SK-N-MC (cell line): ENCODE measurements at regions not wholly inside any gene's neighbourhood (a gene's known extent, or its start where the extent isn't known, plus 50 kb on each side); places are given as distances from the start of the nearest gene placed in this dataset.

ENCODE experiments used
- DNase-seq: peaks from one replicate; pipeline ENCODE4 v3.0.0-alpha.2; 2011; ENCODE audit warnings: low read depth, low spot score
- H3K27ac ChIP-seq: fragments of 200-600 bp; sonication (generic); 2 replicates; pipeline ENCODE4 v1.5.1; 2016; ENCODE audit warnings: mixed run types
- H3K36me3 ChIP-seq: fragments of 200-600 bp; sonication (generic); 2 replicates; pipeline ENCODE4 v1.6.1; 2017; ENCODE audit warnings: antibody characterized with exemption, low read length, mixed read lengths; ENCODE audit not compliant: insufficient read depth
- H3K4me3 ChIP-seq: fragments of 200-600 bp; sonication (generic); 2 replicates; pipeline ENCODE4 v1.5.1; 2016
- H3K9ac ChIP-seq: fragments of 200-600 bp; sonication (generic); 2 replicates; pipeline ENCODE4 v1.8.0; 2017; ENCODE audit warnings: mixed run types, mixed read lengths; ENCODE audit not compliant: insufficient read length
- H3K9me3 ChIP-seq: fragments of 200-600 bp; sonication (generic); 2 replicates; pipeline ENCODE4 v1.6.1; 2017; ENCODE audit warnings: low read depth, mild to moderate bottlenecking, antibody characterized with exemption, low read length, moderate library complexity, mixed read lengths
- EZH2 ChIP-seq: fragments of 200-600 bp; sonication (generic); IDR thresholded peaks from one replicate; pipeline ENCODE4 v1.6.1; 2017; ENCODE audit warnings: antibody characterized with exemption
- FOXP2 ChIP-seq: optimal IDR thresholded peaks from 2 replicates; pipeline ENCODE3; 2011; ENCODE audit warnings: mild to moderate bottlenecking, moderate library complexity; ENCODE audit not compliant: insufficient read depth; ENCODE audit errors: extremely low read length, control extremely low read depth
- POLR2AphosphoS5 ChIP-seq: IDR thresholded peaks from 2 replicates; pipeline ENCODE4 v1.6.1; 2012; ENCODE audit warnings: mild to moderate bottlenecking, low read depth, low read length, borderline replicate concordance

- Histone ChIP-seq H3K9ac (no peak overlapping the region), H3K9me3 (no peaks in the 10 kb centered on the region), H3K36me3 (no peaks in the 10 kb centered on the region), H3K4me3 (no peak overlapping the region), H3K27ac (no peak overlapping the region)
- no peak for TF ChIP-seq EZH2
- no peak for TF ChIP-seq FOXP2
- no peak for TF ChIP-seq POLR2AphosphoS5
- no peak for DNase-seq
Measured at GRCh38 chr3:56900801-56901200, 99.1 kb upstream of the ARHGEF3 start.

GRCh38 chr3:56899851-56900250 is 98.1 kb upstream of the ARHGEF3 start:
- TF ChIP-seq POLR2AphosphoS5 (no peak), EZH2 (no peak), FOXP2 (no peak)
- Histone ChIP-seq H3K36me3 (no peaks in the 10 kb centered on the region), H3K27ac (no peak overlapping the region), H3K4me3 (no peak overlapping the region), H3K9ac (no peak overlapping the region), H3K9me3 (no peaks in the 10 kb centered on the region)
- DNase-seq, result no peak

GRCh38 chr3:56899078-56899477 is 97.3 kb upstream of the ARHGEF3 start:
- Histone ChIP-seq H3K9ac (no peak overlapping the region), H3K9me3 (no peaks in the 10 kb centered on the region), H3K36me3 (no peaks in the 10 kb centered on the region), H3K4me3 (no peak overlapping the region), H3K27ac (no peak overlapping the region)
- no peak for DNase-seq
- no peak for TF ChIP-seq FOXP2
- TF ChIP-seq POLR2AphosphoS5, result no peak
- TF ChIP-seq EZH2, result no peak

GRCh38 chr3:56896357-56896756 is 94.6 kb upstream of the ARHGEF3 start:
- no peak overlapping the region for H3K27ac ChIP-seq
- TF ChIP-seq EZH2 (no peak), POLR2AphosphoS5 (no peak), FOXP2 (no peak)
- no peaks in the 10 kb centered on the region for H3K9me3 ChIP-seq
- H3K36me3 ChIP-seq, result no peaks in the 10 kb centered on the region
- H3K9ac ChIP-seq, result no peak overlapping the region
- no peak for DNase-seq
- no peak overlapping the region for H3K4me3 ChIP-seq

GRCh38 chr3:56894881-56895431 is 93.2 kb upstream of the ARHGEF3 start:
- no peak overlapping the region for H3K9ac ChIP-seq

GRCh38 chr3:56890448-56891091 is 88.8 kb upstream of the ARHGEF3 start:
- no peak overlapping the region for H3K27ac ChIP-seq
- H3K4me3 ChIP-seq, result no peak overlapping the region
- TF ChIP-seq EZH2 (no peak), FOXP2 (no peak), POLR2AphosphoS5 (no peak)
- H3K9ac ChIP-seq, result no peak overlapping the region
- no peaks in the 10 kb centered on the region for H3K9me3 ChIP-seq
- H3K36me3 ChIP-seq, result no peaks in the 10 kb centered on the region
- DNase-seq, result no peak

More at GRCh38 chr3:56894881-56895431, 93.2 kb upstream of the ARHGEF3 start:
- Histone ChIP-seq H3K27ac (no peak overlapping the region), H3K36me3 (no peaks in the 10 kb centered on the region), H3K9me3 (no peaks in the 10 kb centered on the region), H3K4me3 (no peak overlapping the region)
- TF ChIP-seq EZH2 (no peak), POLR2AphosphoS5 (no peak), FOXP2 (no peak)
- DNase-seq, result no peak

- H3K9ac ChIP-seq, result no peak overlapping the region
- TF ChIP-seq POLR2AphosphoS5, result no peak
- no peak for TF ChIP-seq FOXP2
- no peak for TF ChIP-seq EZH2
- H3K27ac ChIP-seq, result no peak overlapping the region
- no peaks in the 10 kb centered on the region for H3K9me3 ChIP-seq
- H3K4me3 ChIP-seq, result no peak overlapping the region
- DNase-seq, result no peak
- no peaks in the 10 kb centered on the region for H3K36me3 ChIP-seq
Measured at GRCh38 chr3:56889131-56889530, 87.4 kb upstream of the ARHGEF3 start.

- Histone ChIP-seq H3K27ac (no peak overlapping the region), H3K36me3 (no peaks in the 10 kb centered on the region), H3K9me3 (no peaks in the 10 kb centered on the region), H3K4me3 (no peak overlapping the region), H3K9ac (no peak overlapping the region)
- DNase-seq, result no peak
- TF ChIP-seq POLR2AphosphoS5 (no peak), EZH2 (no peak), FOXP2 (no peak)
Measured at GRCh38 chr3:56887402-56888025, 85.8 kb upstream of the ARHGEF3 start.

GRCh38 chr3:56886314-56886713 is 84.6 kb upstream of the ARHGEF3 start:
- no peak overlapping the region for H3K27ac ChIP-seq
- H3K9ac ChIP-seq, result no peak overlapping the region
- no peak for DNase-seq
- H3K4me3 ChIP-seq, result no peak overlapping the region
- H3K9me3 ChIP-seq, result no peaks in the 10 kb centered on the region
- H3K36me3 ChIP-seq, result no peaks in the 10 kb centered on the region
- TF ChIP-seq POLR2AphosphoS5 (no peak), EZH2 (no peak), FOXP2 (no peak)
